GM23338 (cell line): ENCODE measurements at regions not wholly inside any gene's neighbourhood (a gene's known extent, or its start where the extent isn't known, plus 50 kb on each side); places are given as distances from the start of the nearest gene placed in this dataset.

ENCODE experiments used
- CTCF ChIP-seq, 2 experiments: fragments of 200-600 bp in 1 of 2; sonication (generic) in 1 of 2; conservative IDR thresholded peaks; 2 replicates each; pipeline versions ENCODE4 v1.5.1 to v1.6.1; 2016 to 2017; ENCODE audit warnings: antibody characterized with exemption in 2 of 2, low read depth in 2 of 2, mild to moderate bottlenecking in 2 of 2, moderate library complexity in 1 of 2
- ETS1 ChIP-seq: IDR thresholded peaks from 2 replicates; pipeline ENCODE4 v1.6.1; 2016; ENCODE audit warnings: antibody characterized with exemption
- EZH2 ChIP-seq: fragments of 200-600 bp; sonication (generic); IDR thresholded peaks from one replicate; pipeline ENCODE4 v1.8.0; 2017; ENCODE audit warnings: antibody characterized with exemption, mild to moderate bottlenecking, low read depth; ENCODE audit not compliant: unreplicated experiment
- EZH2phosphoT487 ChIP-seq: fragments of 200-600 bp; sonication (generic); IDR thresholded peaks from one replicate; pipeline ENCODE4 v1.8.1; 2018; ENCODE audit warnings: antibody characterized with exemption; ENCODE audit not compliant: unreplicated experiment
- JUNB ChIP-seq: IDR thresholded peaks from one replicate; pipeline ENCODE4 v1.6.1; 2016; ENCODE audit warnings: antibody characterized with exemption; ENCODE audit not compliant: unreplicated experiment
- POLR2AphosphoS5 ChIP-seq: IDR thresholded peaks from 2 replicates; pipeline ENCODE4 v1.6.1; 2016; ENCODE audit warnings: antibody characterized with exemption, low read depth
- REST ChIP-seq: IDR thresholded peaks from one replicate; pipeline ENCODE4 v1.6.1; 2018; ENCODE audit warnings: antibody characterized with exemption; ENCODE audit not compliant: unreplicated experiment
- ZNF114 ChIP-seq: fragments of 250-450 bp; sonication (Bioruptor Pico); IDR thresholded peaks from 2 replicates; pipeline ENCODE4 v1.5.0; 2020; ENCODE audit warnings: mild to moderate bottlenecking, moderate library complexity

- no peak for TF ChIP-seq CTCF (conservative IDR thresholded peaks at IDR 0.05; ENCODE audit: low read depth in 2 of 2)
- no peak for TF ChIP-seq POLR2AphosphoS5
- no peak for TF ChIP-seq EZH2phosphoT487
- no peak for TF ChIP-seq REST
- no peak for TF ChIP-seq JUNB
- no peak for TF ChIP-seq ETS1
- no peak for TF ChIP-seq EZH2
- no peak for TF ChIP-seq ZNF114
Observed at GRCh38 chr3:36114353-36114752, 266.0 kb upstream of the STAC start.
